HG03354 (cell line): ENCODE measurements at regions not wholly inside any gene's neighbourhood (a gene's known extent, or its start where the extent isn't known, plus 50 kb on each side); places are given as distances from the start of the nearest gene placed in this dataset.
"Not testable (repeated sequence)": the region's sequence is repeated elsewhere in the genome, so short reads cannot be mapped to it uniquely, and the experiment has no call there.

ENCODE experiments used
- ATAC-seq: cut with Tn5 transposase; IDR thresholded peaks from one replicate; pipeline ENCODE4 v1.9.1; 2021; ENCODE audit warnings: mild to moderate bottlenecking; ENCODE audit not compliant: unreplicated experiment, poor library complexity, severe bottlenecking

DNA sequence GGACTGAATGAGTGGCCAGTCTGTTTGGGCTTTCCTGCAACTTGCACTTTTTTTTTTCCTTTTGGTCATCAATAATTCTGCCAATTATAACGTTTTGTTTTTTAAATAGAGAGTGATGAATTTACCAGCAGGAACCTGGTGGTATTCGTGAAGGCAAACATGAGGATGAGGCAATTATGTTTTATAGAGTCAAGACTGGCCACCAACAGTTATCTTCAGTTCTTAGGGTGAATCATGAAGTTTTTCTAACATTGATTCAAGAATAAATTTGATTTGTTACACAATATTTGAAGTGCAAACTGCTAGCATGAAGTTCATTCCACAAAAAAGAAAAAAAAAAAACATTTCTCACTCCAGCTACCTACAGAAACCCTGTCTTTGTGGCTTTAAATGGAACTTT, 244.5 kb downstream of the SPRY2 start:
- ATAC-seq: no peak

DNA sequence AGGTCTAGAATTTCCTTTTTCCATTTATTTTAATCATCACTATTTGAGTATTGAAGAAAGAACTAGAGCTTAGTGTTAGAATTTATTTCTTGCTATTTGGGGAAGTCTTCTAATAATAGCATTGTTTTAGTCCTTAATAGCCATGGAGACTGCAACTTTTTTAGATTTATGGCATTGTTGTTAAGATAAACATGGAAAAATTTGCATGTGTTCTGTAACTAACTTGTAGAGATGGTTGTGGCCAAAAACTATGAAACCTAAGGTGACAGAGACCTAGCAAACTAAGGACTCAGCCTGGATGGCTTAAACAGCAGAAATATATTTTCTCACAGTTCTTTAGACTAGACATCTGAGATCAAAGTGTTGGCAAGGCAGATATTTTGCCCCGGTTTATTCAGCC, 246.4 kb downstream of the SPRY2 start:
- no peak for ATAC-seq

DNA sequence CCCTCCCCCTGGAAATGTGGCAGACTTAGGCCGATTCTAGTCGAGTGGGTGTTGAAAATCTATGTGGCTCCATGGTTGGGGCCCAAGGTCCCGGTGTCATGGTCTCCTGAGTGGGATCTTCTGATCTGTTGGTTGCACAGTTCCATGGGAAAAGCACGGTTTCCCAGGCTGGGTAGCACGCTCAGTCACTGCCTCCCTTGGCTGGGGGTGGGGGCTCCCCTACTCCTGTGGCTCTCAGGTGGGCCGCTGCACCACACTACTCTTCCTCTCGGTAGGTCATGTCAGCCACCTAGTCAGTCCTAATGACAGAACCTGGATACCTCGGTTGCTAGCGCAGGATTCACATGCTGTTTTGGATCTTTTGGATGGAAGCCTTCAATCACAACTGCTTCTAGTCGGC, 247.0 kb downstream of the SPRY2 start:
- no peak for ATAC-seq

DNA sequence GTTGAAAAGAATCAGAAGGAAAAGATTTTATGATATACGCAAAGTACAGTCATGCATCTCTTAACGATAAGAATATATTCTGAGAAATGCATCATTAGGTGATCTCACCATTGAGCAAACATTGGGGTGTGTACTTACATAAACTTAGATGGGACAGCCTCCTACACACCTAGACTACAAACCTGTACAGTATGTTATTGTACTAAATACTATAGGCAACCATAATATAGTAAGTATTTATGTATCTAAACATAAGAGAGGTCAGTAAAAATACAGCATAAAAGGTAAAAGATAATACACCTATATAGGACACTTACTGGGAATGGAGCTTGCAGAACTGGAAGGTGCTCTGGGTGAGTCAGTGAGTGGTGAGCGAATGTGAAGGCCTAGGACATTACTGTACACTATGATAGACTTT, 254.6 kb downstream of the SPRY2 start:
- ATAC-seq: no peak

DNA sequence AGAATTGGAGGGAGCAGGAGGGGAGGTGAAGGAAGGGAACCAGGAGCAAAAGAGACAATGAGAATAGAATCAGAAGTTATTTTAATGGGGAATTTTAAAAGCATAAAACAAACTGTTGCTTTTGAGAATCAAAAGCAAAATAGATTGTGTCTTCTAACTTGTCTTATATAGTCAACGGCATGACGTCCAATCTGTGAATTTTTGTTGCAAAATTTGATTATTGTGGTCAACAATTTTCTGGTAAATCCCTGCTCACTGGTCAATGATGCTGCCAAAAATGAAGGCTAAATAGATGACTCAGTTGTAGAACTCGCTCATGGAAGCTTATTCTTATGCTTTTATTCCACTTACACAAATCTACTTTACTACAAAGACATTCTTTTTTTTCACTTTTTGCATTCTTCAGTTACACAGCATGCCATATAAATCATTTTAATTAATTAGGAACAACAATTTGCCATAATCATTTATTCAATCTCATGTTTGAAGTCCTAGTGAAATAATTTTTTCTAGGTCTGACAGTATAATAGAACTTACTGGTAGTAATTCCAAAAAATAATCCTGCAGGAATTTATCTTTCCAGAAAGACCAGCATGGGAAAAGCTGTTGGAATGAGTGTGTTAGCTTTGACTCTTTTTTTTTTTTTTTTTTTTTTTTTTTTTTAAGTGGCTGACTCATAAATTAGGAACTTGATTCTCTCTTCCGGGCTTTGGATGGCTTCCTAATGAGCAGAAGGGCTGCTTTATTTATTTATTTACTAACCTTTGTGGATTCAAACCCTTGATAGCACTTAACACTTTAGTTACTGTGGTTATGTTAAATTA, 256.9 kb downstream of the SPRY2 start:
- no peak for ATAC-seq

DNA sequence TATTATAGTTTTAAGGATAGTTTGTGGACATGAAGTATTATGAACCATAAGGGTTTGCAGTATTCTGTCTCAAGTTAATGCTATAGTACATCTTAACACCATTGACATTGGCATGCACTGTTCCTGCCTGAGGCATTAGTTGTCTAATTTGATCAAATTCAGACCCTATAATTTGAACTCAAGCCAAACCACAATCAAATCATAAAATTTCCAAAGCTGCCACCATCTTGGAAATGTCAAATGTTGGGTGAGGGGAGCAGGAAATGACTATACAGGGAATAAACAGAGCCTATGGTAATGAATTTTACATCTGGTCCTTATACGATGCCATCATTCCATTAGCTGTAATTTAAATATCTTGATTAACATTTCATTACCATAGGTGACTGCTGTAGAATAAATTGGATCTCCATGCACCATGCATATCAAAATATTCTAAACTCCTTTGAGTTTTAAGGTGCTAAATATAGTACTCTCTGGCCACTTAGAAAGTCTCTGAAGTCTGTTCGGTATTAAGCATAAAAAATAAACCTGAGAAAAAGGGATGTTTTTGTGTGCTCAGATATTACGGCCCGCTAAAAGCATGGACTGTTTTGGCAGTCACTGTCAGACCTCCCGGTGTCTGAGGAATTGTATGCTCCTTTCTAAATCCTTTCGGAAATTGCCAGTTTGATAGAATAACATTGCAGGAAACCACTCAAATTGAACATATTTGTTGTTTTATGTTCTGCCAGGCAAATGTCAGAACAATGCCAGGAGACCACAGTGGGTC, 257.7 kb downstream of the SPRY2 start:
- no peak for ATAC-seq

DNA sequence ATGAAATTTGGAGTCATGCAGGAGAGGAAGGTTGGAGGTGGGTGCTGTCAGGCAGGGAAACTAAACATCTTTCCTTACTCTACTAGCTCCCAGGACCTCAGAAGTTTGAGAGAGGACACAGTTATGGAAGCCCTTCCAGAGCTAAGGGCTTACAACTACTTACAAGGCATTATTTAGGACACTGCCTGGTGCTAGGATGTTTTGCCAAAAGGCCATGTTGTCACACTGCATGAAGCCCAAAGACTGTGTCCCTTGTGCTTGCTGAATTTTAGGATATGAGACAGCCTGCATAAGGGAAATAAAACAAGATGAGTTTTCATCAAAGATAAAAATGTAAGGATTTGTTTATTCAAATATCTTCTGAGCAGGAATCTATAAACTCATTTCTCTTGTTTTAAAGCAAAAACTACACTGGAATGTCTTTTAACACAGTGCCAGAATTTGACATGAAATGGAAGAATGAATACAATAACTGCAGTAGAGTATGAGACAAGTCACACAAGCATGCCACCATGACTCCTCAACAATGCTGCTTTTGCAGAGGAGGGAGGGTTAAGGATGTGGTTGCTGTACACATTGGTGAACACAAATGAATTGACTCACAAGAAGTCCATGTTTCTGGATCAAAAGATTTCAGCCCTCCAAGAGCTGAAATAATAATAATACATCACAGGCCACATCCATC, 258.4 kb downstream of the SPRY2 start:
- no peak for ATAC-seq

DNA sequence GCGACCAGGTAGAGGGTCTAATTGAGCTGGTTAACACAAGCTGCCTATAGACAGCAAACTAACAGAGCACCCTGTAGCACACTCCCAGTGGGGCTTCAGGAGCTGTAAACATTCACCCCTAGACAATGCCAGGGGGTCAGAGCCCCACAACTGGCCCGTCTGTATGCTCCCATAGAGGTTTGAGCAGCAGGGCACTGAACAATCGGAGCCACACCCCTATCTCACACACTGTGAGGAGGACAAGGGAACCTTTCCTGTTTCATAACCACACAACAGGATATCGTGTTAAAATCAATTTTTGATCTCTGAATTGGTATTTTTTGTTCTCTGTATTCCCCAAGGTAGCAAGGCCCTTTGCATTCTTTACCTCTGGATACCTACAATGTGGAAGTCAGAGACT, 266.1 kb downstream of the SPRY2 start:
- no peak for ATAC-seq

DNA sequence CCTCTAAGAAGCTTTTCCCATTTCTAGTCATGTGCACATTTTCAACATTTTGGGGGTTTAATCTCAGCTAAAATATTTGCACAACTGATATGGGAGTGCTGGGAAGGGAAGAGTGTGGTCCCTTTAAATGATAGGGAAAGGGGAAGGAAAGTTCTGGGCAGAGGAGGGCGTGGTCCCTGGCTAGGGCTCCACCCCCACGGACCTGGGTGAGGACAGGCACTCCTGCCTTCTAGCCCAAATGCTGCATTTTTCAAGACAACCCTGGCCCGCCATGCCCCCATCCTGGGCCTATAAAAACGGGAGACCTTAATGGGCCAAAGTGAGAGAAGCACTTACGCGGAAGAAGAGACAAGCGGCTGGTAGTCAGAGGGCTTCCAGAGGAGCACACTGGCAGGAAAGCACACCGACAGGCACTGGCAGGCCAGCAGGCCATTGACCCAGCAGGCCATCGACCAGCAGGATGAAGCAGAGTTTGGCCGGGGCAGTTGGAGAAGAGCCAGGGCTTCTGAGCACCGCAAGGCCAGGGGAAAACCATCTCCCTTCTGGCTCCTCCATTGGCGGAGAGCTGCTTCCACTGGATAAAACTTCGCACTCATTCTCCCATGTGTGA, 266.7 kb downstream of the SPRY2 start:
- no peak for ATAC-seq

DNA sequence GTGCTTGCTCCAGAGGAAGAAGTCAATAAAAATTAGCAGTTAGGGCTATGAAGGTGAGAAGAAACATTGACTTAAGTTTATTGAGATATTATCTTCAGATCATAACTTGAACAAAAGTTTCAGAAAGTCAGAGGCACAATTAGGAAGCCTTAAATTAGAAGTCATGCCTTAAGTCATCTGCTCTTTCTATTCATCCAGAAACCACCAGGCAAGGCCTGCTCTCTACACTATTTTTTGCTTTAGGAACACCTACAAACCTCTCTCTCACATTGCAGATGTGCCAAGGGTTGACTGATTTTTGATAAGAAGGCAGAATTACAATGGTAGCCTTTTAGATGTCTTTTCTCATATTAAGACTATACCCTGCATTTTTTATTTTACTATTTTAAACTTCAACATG, 268.7 kb downstream of the SPRY2 start:
- ATAC-seq: no peak

DNA sequence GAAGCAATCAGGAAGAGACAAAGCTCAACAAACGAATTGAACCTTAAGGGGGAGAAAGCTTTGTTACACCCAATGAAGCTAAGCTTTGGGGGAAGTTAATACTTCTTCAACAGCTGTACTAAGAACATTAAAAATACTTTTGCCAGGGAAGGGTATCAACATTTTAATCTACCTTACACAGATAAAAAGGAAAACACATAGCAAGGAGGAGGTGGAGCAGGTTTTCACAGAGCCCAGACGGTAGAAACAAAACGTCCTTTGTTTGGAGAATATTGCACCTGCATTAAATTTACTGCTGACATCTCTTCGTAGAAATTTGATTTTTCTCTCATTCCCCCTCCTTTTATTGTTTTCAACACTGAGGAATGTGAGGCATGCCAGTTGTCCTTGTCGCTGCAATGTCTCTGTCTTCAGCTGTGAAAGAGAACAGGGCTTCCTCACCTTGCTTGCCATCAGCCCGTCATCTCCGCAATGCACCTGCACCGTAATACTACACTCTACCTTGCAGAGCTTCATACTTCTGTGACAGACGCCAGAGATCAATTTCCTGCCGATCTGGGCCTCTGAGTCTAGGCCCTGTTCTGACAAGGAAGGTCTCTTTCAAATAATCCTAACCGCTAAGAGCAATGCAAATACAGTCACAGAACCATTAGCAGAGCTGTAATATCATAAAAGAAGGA, 270.8 kb downstream of the SPRY2 start:
- no peak for ATAC-seq

DNA sequence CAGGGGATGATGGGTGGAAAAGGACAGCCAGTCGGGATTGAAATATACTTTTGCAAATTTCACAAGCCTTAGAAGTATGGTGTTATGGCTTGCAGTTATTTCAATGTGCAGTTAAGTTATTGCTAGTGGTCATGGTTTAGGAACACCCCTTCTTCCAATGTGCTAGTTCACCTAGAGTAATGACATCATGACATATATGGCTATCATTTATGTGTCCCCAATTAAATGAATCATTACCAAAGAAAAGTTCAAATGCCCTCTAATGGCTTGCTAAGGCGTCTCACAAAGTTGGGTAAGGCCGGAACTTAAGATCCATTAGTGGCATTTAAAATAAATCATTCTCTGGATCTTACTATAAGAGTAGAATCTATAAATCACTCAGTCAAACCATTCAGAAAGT, 271.6 kb downstream of the SPRY2 start:
- no peak for ATAC-seq

DNA sequence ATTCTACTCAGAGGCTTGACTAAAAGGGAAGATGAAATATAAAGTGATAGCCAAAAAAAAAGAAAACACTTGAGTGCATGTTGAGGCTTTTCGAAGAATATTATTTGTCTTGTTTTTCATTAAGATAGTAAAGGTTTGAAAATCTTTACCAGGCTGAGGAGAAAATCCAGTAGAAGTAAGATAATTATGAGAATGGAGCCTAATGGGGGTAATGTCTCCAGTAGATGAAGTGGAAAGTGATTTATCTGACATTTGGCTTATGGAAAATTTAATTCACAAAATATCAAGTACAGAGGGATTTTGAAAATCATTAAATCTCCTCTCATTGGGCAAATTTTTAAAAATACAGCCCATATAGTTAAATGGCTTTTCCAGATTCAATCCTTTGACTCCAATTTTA, 274.9 kb downstream of the SPRY2 start:
- ATAC-seq: no peak

DNA sequence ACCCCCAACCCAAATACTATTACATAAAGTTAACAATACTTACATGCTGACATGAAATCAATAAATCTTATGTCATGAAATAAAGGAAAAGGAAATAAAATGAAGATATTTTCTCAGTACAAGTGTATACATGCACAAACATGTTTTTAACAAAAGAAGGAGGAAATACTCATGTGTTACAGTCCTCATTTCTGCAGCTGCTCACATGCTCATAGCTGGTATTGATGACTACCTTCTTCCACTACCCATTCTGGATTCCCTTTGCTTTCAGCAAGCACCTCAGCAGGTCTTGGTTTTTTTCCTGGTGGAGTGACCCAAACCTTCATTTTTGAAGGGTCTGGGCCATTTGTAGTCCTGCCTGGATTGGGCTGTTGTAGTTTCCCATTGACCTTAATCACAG, 278.5 kb downstream of the SPRY2 start:
- not testable (repeated sequence) for ATAC-seq

DNA sequence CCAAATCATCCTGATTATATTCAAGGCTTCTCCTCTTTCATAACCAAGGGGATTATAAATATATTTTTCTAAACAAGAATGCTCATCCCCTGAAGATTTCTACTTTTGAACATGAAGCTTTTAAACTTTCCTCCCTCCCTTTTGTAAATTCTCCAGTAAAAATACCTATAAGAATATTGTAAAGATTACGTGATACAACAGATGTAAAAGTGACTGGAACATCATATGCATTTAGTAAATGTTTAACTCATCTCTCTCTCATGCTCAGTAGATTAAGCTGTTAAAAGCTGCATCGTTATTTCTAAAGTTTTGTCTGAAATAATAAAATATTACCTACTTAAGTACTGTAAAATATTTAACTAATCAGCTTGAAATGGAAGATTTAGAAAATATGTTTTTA, 281.1 kb downstream of the SPRY2 start:
- no peak for ATAC-seq

DNA sequence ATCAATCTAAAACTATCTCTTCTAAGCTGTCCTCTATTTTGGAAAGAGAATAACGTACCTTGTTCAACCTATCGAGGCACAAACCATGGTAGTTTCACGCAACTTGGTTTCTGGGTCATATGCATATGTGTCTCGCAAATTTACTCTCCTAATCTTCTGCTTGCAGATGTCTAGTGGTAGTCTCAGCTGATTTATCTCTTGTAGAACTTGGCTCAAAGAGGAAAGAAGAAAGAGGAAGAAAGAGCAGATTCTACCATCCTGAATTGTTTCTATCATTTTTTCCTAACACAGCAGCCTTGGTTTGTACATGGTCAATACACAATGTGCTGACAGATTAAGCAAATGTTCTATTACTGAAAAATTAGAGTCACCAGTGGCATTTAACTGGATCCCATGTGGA, 282.3 kb downstream of the SPRY2 start:
- ATAC-seq: no peak

DNA sequence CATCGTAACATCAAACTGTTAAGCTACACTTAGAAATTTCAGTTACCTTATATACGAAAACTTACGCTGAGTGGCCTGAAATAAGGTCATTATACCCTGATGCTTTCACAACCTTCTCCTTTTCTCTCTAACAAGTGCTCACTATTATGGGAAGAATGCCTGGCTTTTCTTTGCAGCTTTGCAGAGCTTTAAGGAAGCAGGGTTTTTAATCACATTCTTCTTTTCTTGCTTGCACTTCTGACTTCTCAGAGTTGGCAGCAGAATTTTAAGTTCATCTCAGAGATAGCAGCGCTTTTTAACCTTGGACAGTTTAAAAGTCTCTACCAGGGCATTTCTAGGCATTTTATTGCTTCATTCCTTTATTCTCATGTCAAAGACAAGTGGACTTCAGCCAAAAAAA, 285.1 kb downstream of the SPRY2 start:
- no peak for ATAC-seq

DNA sequence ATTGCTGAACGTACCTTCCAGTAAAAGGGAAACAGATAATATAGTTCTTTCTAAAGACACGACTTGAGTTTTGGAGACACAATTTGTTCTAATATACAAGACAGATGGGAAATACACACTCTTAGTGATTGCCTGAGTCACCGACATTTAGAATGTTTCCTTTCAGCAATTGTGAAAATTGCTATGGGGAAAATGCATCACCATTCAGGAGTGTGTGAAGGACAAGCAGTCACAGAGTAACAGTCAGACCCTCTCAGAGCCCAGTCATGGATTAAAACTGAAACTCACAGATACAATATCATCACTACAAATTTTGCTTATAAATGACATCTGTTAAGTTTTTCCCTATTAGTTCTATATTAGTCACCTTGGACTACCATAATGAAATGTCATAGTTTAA, 286.1 kb downstream of the SPRY2 start:
- ATAC-seq: no peak

DNA sequence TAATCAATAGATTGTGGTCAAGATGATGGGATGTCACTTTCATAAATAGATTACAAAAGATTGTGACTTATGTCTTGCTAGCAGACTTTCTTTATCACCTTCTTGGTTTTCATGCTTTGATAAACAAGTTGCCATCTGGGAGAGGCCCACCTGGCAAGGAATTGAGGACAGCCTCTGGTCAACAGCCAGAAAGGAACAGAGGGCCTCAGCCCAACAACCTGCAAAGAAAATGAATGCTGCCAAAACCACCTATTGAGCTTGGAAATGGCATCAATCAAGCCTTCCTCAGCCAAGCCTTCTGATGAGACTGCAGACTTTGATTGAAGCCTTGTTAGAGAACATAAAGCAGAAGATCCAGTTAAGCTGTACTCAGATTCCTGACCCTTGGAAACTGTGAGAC, 288.6 kb downstream of the SPRY2 start:
- no peak for ATAC-seq

DNA sequence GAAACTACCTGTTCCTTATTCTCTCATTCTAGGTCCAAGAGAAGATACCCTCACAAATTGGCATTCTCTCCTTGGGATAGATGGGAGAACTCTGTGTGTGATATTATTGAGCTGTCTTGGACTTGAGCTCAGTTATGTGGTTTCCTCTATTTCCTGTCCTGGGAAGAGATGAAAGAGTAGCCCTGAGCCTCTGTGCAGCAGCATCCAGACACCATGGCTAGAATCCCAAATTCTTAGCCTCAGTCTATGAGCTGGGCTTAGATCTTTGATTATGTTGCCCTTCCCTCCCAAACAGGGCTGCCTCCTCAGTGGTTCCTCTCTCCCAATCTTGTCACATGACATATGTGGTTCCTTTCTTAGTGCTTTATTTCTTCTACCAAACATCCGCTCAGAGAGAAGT, 290.7 kb downstream of the SPRY2 start:
- ATAC-seq: no peak
